Testis (tissue), 2 donors: ENCODE measurements at regions not wholly inside any gene's neighbourhood (a gene's known extent, or its start where the extent isn't known, plus 50 kb on each side); places are given as distances from the start of the nearest gene placed in this dataset.

ENCODE experiments used
- DNase-seq: peaks from one replicate; pipeline ENCODE4 v3.0.0-alpha.2; 2019
- H3K27ac ChIP-seq, 2 donors: fragments of 200-600 bp; sonication (generic); one replicate each; pipeline ENCODE4 v1.5.1; 2019
- H3K27me3 ChIP-seq: fragments of 200-600 bp; sonication (generic); one replicate; pipeline ENCODE4 v1.5.1; 2019
- H3K36me3 ChIP-seq: fragments of 200-600 bp; sonication (generic); one replicate; pipeline ENCODE4 v1.5.1; 2017; ENCODE audit warnings: low read depth; ENCODE audit errors: missing control alignments
- H3K4me1 ChIP-seq: fragments of 200-600 bp; sonication (generic); one replicate; pipeline ENCODE4 v1.5.1; 2019
- H3K4me3 ChIP-seq, 2 donors: fragments of 200-600 bp; sonication (generic); one replicate each; pipeline ENCODE4 v1.5.1; 2017 to 2019
- H3K9me3 ChIP-seq: fragments of 200-600 bp; sonication (generic); one replicate; pipeline ENCODE4 v1.5.1; 2017
- POLR2A ChIP-seq: fragments of 450-650 bp; IDR thresholded peaks from one replicate; pipeline ENCODE4 v1.6.1; 2017; ENCODE audit warnings: antibody characterized with exemption, mild to moderate bottlenecking, moderate library complexity
- WGBS, 2 donors: methylation state at CpG; one replicate each; pipeline ENCODE4 v1.1.5; 2018; 5-methylcytosine and 5-hydroxymethylcytosine counted together
- intact Hi-C: fragments of 100-400 bp; cut with DNase I; formaldehyde crosslinking; loops from one replicate; pipeline ENCODE4 v1.15.1; 2023; ENCODE audit warnings: low total_unique reads
- TF ChIP-seq, protein P1 (sequence below), 3 experiments: fragments of 450-650 bp in 2 of 3; fragments of 200-600 bp in 1 of 3; sonication (generic) in 1 of 3; IDR thresholded peaks; one replicate each; pipeline ENCODE4 v1.5.1; 2016 to 2019; ENCODE audit warnings: antibody characterized with exemption in 3 of 3, mild to moderate bottlenecking in 2 of 3, moderate library complexity in 1 of 3

GRCh38 chr2:58740426-58740825 is 499.3 kb upstream of the FANCL start:
- H3K27ac ChIP-seq: no peak overlapping the region
- no peaks in the 10 kb centered on the region for H3K27me3 ChIP-seq
- intact Hi-C loops: no loop called here
- no peak overlapping the region for H3K4me3 ChIP-seq
- no peaks in the 10 kb centered on the region for H3K9me3 ChIP-seq
- WGBS, 2 donors: 50 to 72% methylated on average over 1 of the region's 1 CpG
- no peaks in the 10 kb centered on the region for H3K36me3 ChIP-seq
- no peak for DNase-seq
- no peaks in the 10 kb centered on the region for H3K4me1 ChIP-seq
- TF ChIP-seq, protein P1, sequence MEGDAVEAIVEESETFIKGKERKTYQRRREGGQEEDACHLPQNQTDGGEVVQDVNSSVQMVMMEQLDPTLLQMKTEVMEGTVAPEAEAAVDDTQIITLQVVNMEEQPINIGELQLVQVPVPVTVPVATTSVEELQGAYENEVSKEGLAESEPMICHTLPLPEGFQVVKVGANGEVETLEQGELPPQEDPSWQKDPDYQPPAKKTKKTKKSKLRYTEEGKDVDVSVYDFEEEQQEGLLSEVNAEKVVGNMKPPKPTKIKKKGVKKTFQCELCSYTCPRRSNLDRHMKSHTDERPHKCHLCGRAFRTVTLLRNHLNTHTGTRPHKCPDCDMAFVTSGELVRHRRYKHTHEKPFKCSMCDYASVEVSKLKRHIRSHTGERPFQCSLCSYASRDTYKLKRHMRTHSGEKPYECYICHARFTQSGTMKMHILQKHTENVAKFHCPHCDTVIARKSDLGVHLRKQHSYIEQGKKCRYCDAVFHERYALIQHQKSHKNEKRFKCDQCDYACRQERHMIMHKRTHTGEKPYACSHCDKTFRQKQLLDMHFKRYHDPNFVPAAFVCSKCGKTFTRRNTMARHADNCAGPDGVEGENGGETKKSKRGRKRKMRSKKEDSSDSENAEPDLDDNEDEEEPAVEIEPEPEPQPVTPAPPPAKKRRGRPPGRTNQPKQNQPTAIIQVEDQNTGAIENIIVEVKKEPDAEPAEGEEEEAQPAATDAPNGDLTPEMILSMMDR (IDR thresholded peaks at IDR 0.05): no peak
- TF ChIP-seq POLR2A: no peak

- no peak for DNase-seq
- H3K4me3 ChIP-seq: no peak overlapping the region
- H3K4me1 ChIP-seq: no peaks in the 10 kb centered on the region
- H3K9me3 ChIP-seq: no peaks in the 10 kb centered on the region
- intact Hi-C loops: no loop called here
- 86 to 95% methylated on average over 1 of the region's 1 CpG for WGBS, 2 donors
- no peaks in the 10 kb centered on the region for H3K27me3 ChIP-seq
- no peaks in the 10 kb centered on the region for H3K36me3 ChIP-seq
- TF ChIP-seq, protein P1 (IDR thresholded peaks at IDR 0.05): no peak
- no peak for TF ChIP-seq POLR2A
- no peak overlapping the region for H3K27ac ChIP-seq
Measured at GRCh38 chr2:58739033-58739432, 497.9 kb upstream of the FANCL start.

- Histone ChIP-seq H3K27me3 (no peaks in the 10 kb centered on the region), H3K27ac (no peak overlapping the region), H3K4me1 (no peaks in the 10 kb centered on the region), H3K4me3 (no peak overlapping the region), H3K36me3 (no peaks in the 10 kb centered on the region), H3K9me3 (no peaks in the 10 kb centered on the region)
- TF ChIP-seq POLR2A: no peak
- TF ChIP-seq, protein P1 (IDR thresholded peaks at IDR 0.05): no peak
- intact Hi-C loops: no loop called here
- no peak for DNase-seq
- WGBS, 2 donors: 42 to 54% methylated on average over 1 of the region's 1 CpG
Measured at GRCh38 chr2:58734365-58734764, 493.2 kb upstream of the FANCL start.

- TF ChIP-seq, protein P1 (IDR thresholded peaks at IDR 0.05): no peak
- no peak for TF ChIP-seq POLR2A
- intact Hi-C loops: no loop called here
- Histone ChIP-seq H3K27ac (no peak overlapping the region), H3K4me1 (no peaks in the 10 kb centered on the region), H3K36me3 (no peaks in the 10 kb centered on the region), H3K4me3 (no peak overlapping the region), H3K27me3 (no peaks in the 10 kb centered on the region), H3K9me3 (no peaks in the 10 kb centered on the region)
- 96% methylated on average over 1 of the region's 1 CpG for WGBS, 2 donors
- no peak for DNase-seq
Measured at GRCh38 chr2:58732999-58733398, 491.9 kb upstream of the FANCL start.

DNA sequence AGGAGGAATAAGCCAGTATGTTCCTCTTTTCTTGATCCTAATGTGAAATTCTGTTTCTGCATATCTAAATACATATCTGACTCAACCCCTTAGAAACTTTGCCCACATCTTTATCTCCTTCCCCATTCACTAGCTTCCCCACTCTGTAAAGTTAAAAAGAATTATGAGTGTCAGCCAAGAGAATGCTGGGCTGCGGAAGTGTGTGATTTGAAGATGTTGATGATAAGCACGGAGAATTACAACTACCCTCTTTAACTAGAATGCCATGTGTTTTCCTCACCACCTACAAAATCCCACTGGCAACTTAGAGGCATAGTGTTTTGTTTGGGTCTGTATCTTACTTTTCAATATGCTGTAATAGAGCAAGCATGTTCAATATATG is 490.4 kb upstream of the FANCL start:
- no peaks in the 10 kb centered on the region for H3K36me3 ChIP-seq
- no peak for TF ChIP-seq POLR2A
- TF ChIP-seq, protein P1 (IDR thresholded peaks at IDR 0.05): no peak
- H3K27ac ChIP-seq: no peak overlapping the region
- DNase-seq: no peak
- intact Hi-C loops: no loop called here
- H3K27me3 ChIP-seq: no peaks in the 10 kb centered on the region
- H3K4me1 ChIP-seq: no peaks in the 10 kb centered on the region
- WGBS, 2 donors: 26 to 42% methylated on average over 2 of the region's 2 CpGs
- no peaks in the 10 kb centered on the region for H3K9me3 ChIP-seq
- no peak overlapping the region for H3K4me3 ChIP-seq
